Motor neuron (in vitro differentiated cells): ENCODE measurements at regions not wholly inside any gene's neighbourhood (a gene's known extent, or its start where the extent isn't known, plus 50 kb on each side); places are given as distances from the start of the nearest gene placed in this dataset.

Experiments used
- ATAC-seq, 8 experiments: fragments of 200-7000 bp; cut with Tn5 transposase; replicated peaks in 6 of 8; 2 replicates each; pipeline ENCODE4 v1.8.0; 2021; ENCODE audit warnings: mild to moderate bottlenecking in 8 of 8, moderate library complexity in 8 of 8
- H3K27ac ChIP-seq, 2 donors: fragments of 250-450 bp; sonication (Bioruptor Pico); 2 replicates each; pipeline ENCODE4 v1.9.0; 2021; ENCODE audit warnings: antibody characterized with exemption in 2 of 2, mild to moderate bottlenecking in 2 of 2, moderate library complexity in 1 of 2
- H3K4me1 ChIP-seq, 2 donors: fragments of 250-450 bp; sonication (Bioruptor Pico); replicated peaks in 1 of 2; 2 replicates each; pipeline ENCODE4 v1.6.1; 2021; ENCODE audit warnings: antibody characterized with exemption in 2 of 2, mild to moderate bottlenecking in 2 of 2, moderate library complexity in 1 of 2
- H3K4me3 ChIP-seq, 5 donors: fragments of 250-450 bp; sonication (Bioruptor Pico); 2 replicates each; pipeline ENCODE4 v1.9.0; 2021; ENCODE audit warnings: antibody characterized with exemption in 5 of 5, mild to moderate bottlenecking in 5 of 5, moderate library complexity in 4 of 5
- WGBS, 10 experiments: fragments of 450-650 bp; shearing (Covaris generic); methylation state at CpG; one replicate each; pipeline ENCODE4 v1.0.0; 2022; 5-methylcytosine and 5-hydroxymethylcytosine counted together
- in situ Hi-C, 9 experiments: fragments of 400-800 bp; cut with MboI; loops; one replicate each; pipeline ENCODE4 v1.15.0; 2021; ENCODE audit warnings: low sequenced_read_pairs in 9 of 9, low pct_unique_long_range_greater_than_20kb in 2 of 9; ENCODE audit not compliant: unreplicated experiment in 9 of 9

DNA sequence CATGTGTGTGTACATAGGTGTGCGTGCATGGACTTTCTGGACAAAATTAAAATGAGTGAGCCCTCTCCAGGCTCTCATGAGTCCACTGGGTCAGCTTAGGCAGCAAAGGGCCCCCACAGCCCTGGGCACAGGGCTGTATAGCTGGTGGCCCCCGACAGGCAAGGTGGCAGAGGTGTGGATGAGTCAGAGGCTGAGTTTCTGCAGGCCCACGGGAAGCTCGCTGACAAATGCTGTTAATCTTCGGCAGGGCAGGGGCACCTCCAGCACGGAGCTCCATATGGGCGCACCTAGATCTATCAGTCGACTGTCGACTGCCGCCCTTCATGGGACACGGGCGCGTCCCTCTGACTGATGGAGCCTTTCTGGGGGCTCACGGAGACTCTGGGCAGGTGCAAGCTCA, 181.1 kb downstream of the URI1 start:
- in situ Hi-C loops, result no loop called here
- WGBS, 10 experiments, result 60 to 100% (median 90%) methylated on average over 2 to 8 of the region's 14 CpGs; no CpG with 5 or more reads in 7 of the 10 experiments
- no peak overlapping the region for H3K4me3 ChIP-seq

DNA sequence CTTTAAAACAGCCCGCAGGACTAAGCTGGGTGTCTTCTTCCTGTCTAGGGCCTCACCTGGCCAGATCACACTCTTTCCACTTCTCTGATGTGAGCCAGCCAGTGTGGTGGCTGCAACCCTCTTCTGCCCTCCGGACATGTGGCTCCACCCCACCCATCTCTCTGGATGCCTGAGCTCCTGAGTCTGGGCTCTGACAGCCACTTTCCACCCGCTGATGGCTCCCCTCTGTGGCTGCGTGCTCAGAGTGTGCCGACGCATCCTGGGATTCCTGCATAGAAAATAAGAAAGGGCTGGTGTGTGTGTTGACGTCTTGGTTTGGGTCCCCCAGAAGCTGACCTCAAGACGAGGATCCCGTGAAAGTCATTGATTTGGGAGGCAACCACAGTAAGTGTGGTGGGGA, 181.6 kb downstream of the URI1 start:
- Histone ChIP-seq H3K27ac (no peak overlapping the region), H3K4me3 (no peak overlapping the region), H3K4me1 (peaks cover 0 to 5% of the 10 kb centered on the region in 2 donors)
- peak in 1 of 8 experiments; percentile 81 for ATAC-seq
- in situ Hi-C loops, result no loop called here
- 40 to 65% (median 62%) methylated on average over 2 to 3 of the region's 9 CpGs; no CpG with 5 or more reads in 5 of the 10 experiments for WGBS, 10 experiments

More for the DNA sequence above, 181.1 kb downstream of the URI1 start:
- H3K4me1 ChIP-seq, result peaks cover 0 to 5% of the 10 kb centered on the region in 2 donors
- no peak overlapping the region for H3K27ac ChIP-seq
- peak in 2 of 8 experiments; percentile 34 to 47 for ATAC-seq

DNA sequence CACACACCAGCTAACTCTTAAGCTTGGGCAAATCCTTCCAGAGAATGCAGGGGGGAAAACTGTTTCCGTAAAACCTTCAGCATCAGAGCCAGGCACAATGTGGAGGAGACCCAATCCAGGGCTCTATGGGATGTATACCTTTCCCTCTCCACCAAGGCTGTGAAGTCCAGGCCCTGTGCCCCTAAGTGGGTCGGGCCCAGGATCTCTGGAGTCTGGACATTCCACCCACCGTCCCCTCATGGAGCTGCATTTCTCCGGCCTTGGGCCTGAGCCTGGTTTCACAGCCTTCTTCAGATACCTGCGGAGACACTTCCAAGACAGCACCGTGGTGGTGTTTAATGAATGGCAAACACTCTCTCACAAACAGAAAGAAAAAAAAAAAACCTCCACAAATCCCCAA, 186.2 kb downstream of the URI1 start:
- in situ Hi-C loops, result no loop called here
- Histone ChIP-seq H3K4me1 (peaks cover 0 to 10% of the 10 kb centered on the region in 2 donors), H3K27ac (no peak overlapping the region), H3K4me3 (no peak overlapping the region)
- WGBS, 10 experiments, result 30 to 100% (median 63%) methylated on average over 1 to 6 of the region's 6 CpGs; no CpG with 5 or more reads in 4 of the 10 experiments
- ATAC-seq, result no peak

DNA sequence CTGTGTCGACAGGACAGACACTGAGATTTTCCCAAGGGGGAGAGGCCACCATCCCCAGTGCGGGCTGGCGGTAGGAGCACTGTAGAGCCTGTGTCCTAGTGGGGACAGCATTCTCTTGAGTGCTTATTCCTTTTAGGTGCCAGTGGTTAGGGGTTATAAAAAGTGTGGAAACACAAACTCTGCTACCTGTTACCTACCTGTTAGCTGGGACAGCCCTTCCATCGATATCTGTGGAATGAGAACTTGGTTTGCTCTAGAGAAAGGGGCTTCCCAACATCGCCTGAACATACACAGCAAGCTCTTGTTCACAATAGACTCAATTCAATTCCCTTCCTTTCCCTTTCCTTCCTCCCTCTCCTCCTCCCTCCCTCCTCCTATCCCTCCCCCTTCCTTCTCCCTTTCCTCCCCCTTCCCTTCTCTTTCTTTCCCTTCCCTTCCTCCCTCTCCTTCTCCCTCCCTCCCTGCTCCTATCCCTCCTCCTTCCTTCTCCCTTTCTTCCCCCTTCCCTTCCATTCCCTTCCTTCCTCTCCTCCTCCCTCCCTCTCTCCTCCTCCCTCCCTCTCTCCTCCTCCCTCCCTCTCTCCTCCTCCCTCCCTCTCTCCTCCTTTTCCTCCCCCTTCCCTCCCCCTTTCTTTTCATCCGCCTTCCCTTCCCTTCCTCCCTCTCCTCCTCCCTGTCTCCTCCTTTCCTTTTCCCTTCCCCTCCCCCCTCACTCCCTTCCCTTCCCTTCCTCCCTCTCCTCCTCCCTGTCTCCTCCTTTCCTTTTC, 188.5 kb downstream of the URI1 start:
- Histone ChIP-seq H3K27ac (no peak overlapping the region), H3K4me1 (peaks cover under 1 to 10% of the 10 kb centered on the region in 2 donors), H3K4me3 (no peak overlapping the region)
- 90 to 100% methylated on average over 1 to 2 of the region's 6 CpGs; no CpG with 5 or more reads in 8 of the 10 experiments for WGBS, 10 experiments
- ATAC-seq, result no peak
- in situ Hi-C loops, result no loop called here

DNA sequence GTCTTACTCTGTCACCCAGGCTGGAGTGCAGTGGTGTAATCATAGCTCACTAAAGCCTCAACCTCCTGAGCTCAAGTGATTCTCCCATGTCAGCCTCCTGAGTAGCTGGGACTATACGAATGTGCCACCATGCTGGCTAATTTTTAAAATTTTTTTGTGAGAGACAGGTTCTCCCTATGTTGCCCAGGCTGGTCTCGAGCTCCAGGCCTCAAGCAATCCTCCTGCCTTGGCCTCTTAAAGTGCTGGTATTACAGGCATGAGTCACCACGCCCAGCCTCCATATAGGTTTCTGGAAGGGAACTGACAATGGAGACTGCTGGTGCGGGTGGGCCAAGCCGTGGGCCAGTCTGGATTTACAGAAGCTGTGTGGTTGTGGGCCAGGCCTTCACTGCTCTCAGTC, 189.2 kb downstream of the URI1 start:
- in situ Hi-C loops, result no loop called here
- Histone ChIP-seq H3K4me1 (peaks cover 8 to 15% of the 10 kb centered on the region in 2 donors), H3K27ac (no peak overlapping the region), H3K4me3 (no peak overlapping the region)
- WGBS, 10 experiments, result 57 to 94% (median 91%) methylated on average over 2 to 5 of the region's 5 CpGs; no CpG with 5 or more reads in 6 of the 10 experiments
- no peak for ATAC-seq

DNA sequence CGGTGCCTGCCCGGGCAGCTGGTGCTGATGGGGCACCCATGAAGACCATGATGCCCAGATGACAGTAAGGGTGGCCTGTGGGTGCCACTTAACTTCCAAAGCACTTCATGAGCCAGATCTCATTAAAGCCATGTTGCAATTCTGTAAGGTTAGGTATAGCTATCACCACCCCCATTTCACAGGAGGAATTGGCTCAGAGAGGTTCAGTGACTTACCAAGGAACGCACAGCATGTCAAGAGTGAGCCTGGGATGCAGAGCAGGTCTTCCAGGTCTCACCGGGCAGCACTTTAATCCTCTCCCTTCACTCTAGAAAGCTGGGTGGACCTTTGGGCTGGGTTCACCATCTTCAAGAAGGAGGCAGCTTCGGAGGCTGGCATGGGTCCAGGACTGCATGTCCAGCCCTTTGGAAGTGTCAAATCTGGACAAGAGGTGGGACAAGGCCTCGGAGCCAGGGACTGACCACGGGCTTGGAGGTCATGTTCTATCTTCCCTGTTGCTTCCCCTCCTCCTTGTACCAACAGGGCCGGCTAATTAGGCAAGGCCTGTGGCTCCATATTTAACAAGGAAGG, 189.8 kb downstream of the URI1 start:
- H3K27ac ChIP-seq, result no peak overlapping the region
- in situ Hi-C loops, result no loop called here
- no peak overlapping the region for H3K4me3 ChIP-seq
- 60 to 100% (median 83%) methylated on average over 1 to 7 of the region's 8 CpGs; no CpG with 5 or more reads in 1 of the 10 experiments for WGBS, 10 experiments
- peak in 1 of 8 experiments; percentile 4 for ATAC-seq
- peaks cover 13 to 19% of the 10 kb centered on the region in 2 donors for H3K4me1 ChIP-seq

DNA sequence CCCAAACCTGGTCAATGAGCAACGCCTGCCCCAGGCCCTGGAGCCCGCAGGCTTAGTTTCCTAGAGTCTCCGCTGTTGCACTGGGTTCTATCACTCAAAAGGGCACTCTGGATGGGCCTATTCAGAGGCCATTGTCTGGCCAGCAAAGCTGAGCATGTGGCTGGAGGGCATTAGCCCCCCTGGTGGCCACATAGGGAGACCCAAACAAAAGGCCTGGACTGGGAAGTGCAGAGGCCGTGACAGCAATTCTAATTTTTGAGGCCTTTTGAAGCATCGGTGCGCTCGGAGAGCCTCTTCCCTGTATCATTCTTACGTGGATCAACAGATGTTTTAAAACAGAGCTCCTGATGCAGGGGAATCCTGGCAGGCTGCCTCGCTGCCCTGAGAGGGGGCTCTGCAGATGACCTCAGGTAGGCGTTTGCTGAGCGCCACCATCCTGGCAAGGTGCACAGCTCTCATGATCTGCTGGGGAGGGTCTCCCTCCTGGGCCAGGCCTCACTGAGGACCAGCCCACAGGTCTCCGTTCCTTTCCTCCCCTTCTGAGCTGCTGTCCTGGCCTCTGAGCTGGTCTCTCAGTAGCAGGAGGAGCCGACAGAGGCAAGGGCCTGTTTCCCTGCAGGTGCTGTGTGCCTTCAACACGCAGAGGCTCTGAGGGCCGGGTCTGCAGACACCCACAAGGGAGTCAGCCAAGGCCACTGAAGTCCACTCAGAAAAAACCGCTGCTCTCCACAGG, 190.5 kb downstream of the URI1 start:
- Histone ChIP-seq H3K27ac (no peak overlapping the region), H3K4me3 (no peak overlapping the region), H3K4me1 (peaks cover 16 to 21% of the 10 kb centered on the region in 2 donors)
- peak in 5 of 8 experiments; percentile 42 to 90 (median 52) for ATAC-seq
- in situ Hi-C loops, result no loop called here
- 60 to 100% (median 86%) methylated on average over 1 to 5 of the region's 16 CpGs; no CpG with 5 or more reads in 1 of the 10 experiments for WGBS, 10 experiments

DNA sequence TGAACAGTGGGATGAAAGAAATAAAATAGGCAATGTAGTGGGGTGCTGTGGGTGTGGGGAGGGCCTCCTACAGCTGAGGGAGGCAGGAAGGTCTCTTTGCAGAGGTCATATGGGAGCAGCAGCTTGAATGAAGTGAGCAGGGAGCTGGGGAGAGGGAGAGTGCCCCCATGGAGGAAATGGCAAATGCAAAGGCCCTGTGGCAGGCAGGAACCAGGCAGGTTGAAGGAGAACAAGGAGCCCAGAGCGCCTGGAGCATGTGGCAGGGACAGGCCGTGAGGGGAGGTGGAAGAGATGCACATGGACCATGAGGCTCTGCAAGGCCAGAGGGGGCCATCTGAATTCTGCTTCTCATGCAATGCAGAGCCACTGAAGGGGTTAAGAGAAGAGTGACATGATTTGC, 191.8 kb downstream of the URI1 start:
- H3K27ac ChIP-seq, result no peak overlapping the region
- 40 to 100% (median 80%) methylated on average over 1 to 2 of the region's 2 CpGs; no CpG with 5 or more reads in 5 of the 10 experiments for WGBS, 10 experiments
- no peak for ATAC-seq
- in situ Hi-C loops, result no loop called here
- H3K4me1 ChIP-seq, result peaks cover 16 to 21% of the 10 kb centered on the region in 2 donors
- no peak overlapping the region for H3K4me3 ChIP-seq

DNA sequence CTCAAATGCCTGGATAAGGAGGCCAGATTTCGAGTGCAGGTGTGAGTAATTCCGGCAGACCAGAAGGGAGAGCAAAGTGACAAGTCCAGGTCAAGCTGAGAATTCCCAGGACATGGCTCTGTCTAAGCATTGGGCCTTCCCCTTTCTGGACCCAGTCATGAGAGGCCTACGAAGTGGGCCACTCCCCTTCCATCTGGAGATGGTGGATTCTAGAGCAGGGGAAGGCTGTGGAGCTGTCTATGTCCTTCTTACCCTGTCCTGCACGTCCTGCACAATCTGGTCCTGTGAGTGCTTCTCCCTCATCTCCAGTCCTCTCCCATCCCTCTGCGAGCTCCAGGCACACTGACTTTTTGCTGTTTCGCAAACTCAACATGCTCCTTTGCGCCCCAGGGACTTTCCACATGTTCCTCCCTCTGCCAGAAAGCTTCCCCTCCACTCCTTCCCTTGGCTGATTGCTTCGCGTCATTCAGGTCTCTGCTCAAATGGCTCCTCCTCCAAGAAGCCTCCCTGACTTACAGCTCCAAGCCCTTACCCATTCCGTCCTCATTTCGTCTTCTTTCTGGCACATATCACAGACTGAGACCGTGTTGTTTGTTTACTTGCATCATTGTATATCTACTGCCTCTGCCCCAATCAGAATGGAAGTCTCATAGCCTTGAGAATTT, 193.2 kb downstream of the URI1 start:
- H3K4me1 ChIP-seq, result peaks cover 16 to 21% of the 10 kb centered on the region in 2 donors
- no peak overlapping the region for H3K27ac ChIP-seq
- WGBS, 10 experiments, result 19 to 100% (median 83%) methylated on average over 1 to 11 of the region's 12 CpGs; no CpG with 5 or more reads in 1 of the 10 experiments
- ATAC-seq, result peak in 3 of 8 experiments; percentile 25 to 69 (median 36)
- in situ Hi-C loops, result no loop called here
- H3K4me3 ChIP-seq, result no peak overlapping the region

DNA sequence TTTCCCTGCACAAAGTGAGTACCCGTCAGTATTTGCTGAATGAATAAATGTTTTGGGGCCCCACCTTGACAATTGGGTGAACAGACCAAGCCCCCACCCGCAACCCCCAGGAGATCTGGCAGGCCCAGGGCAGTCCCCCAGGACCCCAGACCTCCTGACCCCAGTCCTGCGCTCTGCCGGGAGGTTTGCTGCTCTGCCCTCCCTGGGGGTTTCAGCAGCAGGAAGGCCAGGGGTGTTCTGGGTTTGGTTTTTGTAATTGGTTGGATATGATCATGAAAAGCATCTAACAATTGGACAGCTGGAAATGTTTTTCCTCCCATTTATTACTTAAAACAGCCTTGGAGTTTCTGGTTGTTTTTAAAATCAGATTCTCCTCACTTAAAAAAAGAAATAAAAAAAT, 193.8 kb downstream of the URI1 start:
- in situ Hi-C loops, result no loop called here
- ATAC-seq, result no peak
- H3K4me1 ChIP-seq, result peaks cover 16 to 21% of the 10 kb centered on the region in 2 donors
- H3K27ac ChIP-seq, result no peak overlapping the region
- WGBS, 10 experiments, result 50 to 100% (median 90%) methylated on average over 1 to 2 of the region's 4 CpGs; no CpG with 5 or more reads in 5 of the 10 experiments
- no peak overlapping the region for H3K4me3 ChIP-seq

DNA sequence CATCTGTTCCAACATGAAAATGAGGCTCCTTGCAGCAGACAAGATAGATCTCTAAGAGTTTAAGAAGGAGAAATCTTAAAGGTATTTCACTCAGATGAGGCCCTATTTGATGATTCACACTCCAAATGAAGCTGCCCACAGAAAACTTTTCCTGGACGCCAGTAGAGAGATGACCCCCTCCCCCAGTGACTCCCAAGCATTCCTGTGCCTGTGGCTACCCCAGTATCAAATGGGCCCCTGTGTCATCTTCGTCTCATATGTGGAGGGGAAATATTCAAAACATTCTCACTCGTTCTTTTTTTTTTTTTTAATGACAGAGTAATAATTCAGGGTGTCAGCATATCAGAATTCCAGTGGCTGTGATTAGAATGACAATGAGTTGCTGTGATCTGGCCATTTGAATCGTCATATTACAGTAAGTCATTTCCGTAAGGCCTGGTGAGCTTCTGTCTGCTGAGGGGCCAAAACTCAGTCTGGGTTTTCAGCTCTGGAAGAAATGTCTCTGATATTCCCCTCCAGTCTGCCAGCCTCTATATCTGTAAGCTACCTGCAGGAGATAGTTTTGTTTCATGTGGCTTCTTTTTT, 194.7 kb downstream of the URI1 start:
- Histone ChIP-seq H3K27ac (no peak overlapping the region), H3K4me1 (peaks cover 16 to 21% of the 10 kb centered on the region in 2 donors), H3K4me3 (no peak overlapping the region)
- 25 to 76% (median 60%) methylated on average over 1 to 5 of the region's 5 CpGs for WGBS, 10 experiments
- in situ Hi-C loops, result no loop called here
- peak in 5 of 8 experiments; percentile 18 to 59 (median 22) for ATAC-seq

DNA sequence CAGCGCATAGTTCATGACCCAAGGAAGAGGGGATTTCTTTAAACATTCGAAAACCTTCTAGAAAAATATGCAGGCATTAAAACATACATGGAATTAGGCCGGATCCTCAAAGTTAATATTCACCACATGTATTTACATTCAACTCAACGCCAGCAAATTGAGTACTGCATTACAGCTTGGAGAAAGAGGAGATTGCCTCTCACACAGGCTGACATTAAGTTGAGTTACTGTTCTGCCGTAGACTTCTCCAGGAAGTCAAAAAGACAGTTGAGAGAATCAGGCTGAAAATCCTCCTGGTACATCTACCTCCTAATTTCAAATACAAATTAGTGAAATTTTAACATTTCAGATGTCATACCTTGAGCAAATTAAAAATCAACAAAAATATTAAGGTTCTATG, 195.7 kb downstream of the URI1 start:
- in situ Hi-C loops, result no loop called here
- H3K27ac ChIP-seq, result no peak overlapping the region
- 16 to 85% (median 76%) methylated on average over 2 to 5 of the region's 5 CpGs; no CpG with 5 or more reads in 2 of the 10 experiments for WGBS, 10 experiments
- peaks cover 12 to 16% of the 10 kb centered on the region in 2 donors for H3K4me1 ChIP-seq
- no peak overlapping the region for H3K4me3 ChIP-seq
- no peak for ATAC-seq
